Keratinocyte (primary cell): ENCODE measurements at regions not wholly inside any gene's neighbourhood (a gene's known extent, or its start where the extent isn't known, plus 50 kb on each side); places are given as distances from the start of the nearest gene placed in this dataset.

Experiments
- DNase-seq: peaks from one replicate; pipeline ENCODE4 v3.0.0-alpha.2; 2011; ENCODE audit warnings: low read depth, missing footprints, low spot score
- FAIRE-seq: peaks from 2 replicates; lab custom pipeline; 2011; peaks lifted over from hg19 to GRCh38; lab: Jason Lieb, UNC
- H2AFZ ChIP-seq: 2 replicates; pipeline ENCODE4 v1.6.0; 2012; ENCODE audit warnings: low read length, control low read depth, inconsistent platforms; ENCODE audit not compliant: control insufficient read depth
- H3K27ac ChIP-seq: 2 replicates; pipeline ENCODE4 v1.5.1; 2011; ENCODE audit warnings: low read length; ENCODE audit not compliant: control insufficient read depth, insufficient read depth
- H3K27me3 ChIP-seq: 3 replicates; pipeline ENCODE4 v1.6.0; 2011; ENCODE audit warnings: low read length; ENCODE audit not compliant: control insufficient read depth, insufficient read depth; ENCODE audit errors: extremely low read depth
- H3K36me3 ChIP-seq, 2 experiments: 2 replicates in 1 of 2; 3 replicates in 1 of 2; pipeline ENCODE4 v1.5.1; 2011; ENCODE audit warnings: low read length in 2 of 2, mild to moderate bottlenecking in 1 of 2; ENCODE audit not compliant: control insufficient read depth in 2 of 2, insufficient read depth in 2 of 2; ENCODE audit errors: extremely low read depth in 1 of 2
- H3K4me1 ChIP-seq: 3 replicates; pipeline ENCODE4 v1.5.1; 2011; ENCODE audit warnings: low read length; ENCODE audit not compliant: control insufficient read depth, insufficient read depth; ENCODE audit errors: extremely low read depth
- H3K4me2 ChIP-seq: 3 replicates; pipeline ENCODE4 v1.6.0; 2011; ENCODE audit warnings: low read depth, low read length; ENCODE audit not compliant: control insufficient read depth, insufficient read depth; ENCODE audit errors: extremely low read depth
- H3K4me3 ChIP-seq, 3 experiments: fragments of 200-600 bp in 1 of 3; sonication (generic) in 1 of 3; 2 replicates in 2 of 3; 3 replicates in 1 of 3; pipeline ENCODE4 v1.5.1; 2011 to 2016; ENCODE audit warnings: low read length in 3 of 3, mild to moderate bottlenecking in 3 of 3, control low read depth in 2 of 3, inconsistent platforms in 1 of 3, low read depth in 1 of 3, mixed read lengths in 1 of 3, mixed run types in 1 of 3, moderate library complexity in 1 of 3; ENCODE audit not compliant: control insufficient read depth in 2 of 3, insufficient read depth in 2 of 3; ENCODE audit errors: extremely low read depth in 1 of 3
- H3K79me2 ChIP-seq: 2 replicates; pipeline ENCODE4 v1.6.0; 2012; ENCODE audit warnings: low read length; ENCODE audit not compliant: control insufficient read depth, insufficient read depth
- H3K9ac ChIP-seq: 3 replicates; pipeline ENCODE4 v1.6.0; 2011; ENCODE audit warnings: low read length; ENCODE audit not compliant: control insufficient read depth, insufficient read depth; ENCODE audit errors: extremely low read depth
- H3K9me1 ChIP-seq: 3 replicates; pipeline ENCODE4 v1.6.0; 2011; ENCODE audit warnings: low read length; ENCODE audit not compliant: control insufficient read depth, insufficient read depth; ENCODE audit errors: extremely low read depth
- H3K9me3 ChIP-seq: 2 replicates; pipeline ENCODE4 v1.5.1; 2012; ENCODE audit warnings: low read depth, low read length; ENCODE audit not compliant: control insufficient read depth
- H4K20me1 ChIP-seq: 3 replicates; pipeline ENCODE4 v1.6.0; 2011; ENCODE audit warnings: low read length; ENCODE audit not compliant: control insufficient read depth, insufficient read depth; ENCODE audit errors: extremely low read depth
- EZH2 ChIP-seq: IDR thresholded peaks from one replicate; pipeline ENCODE4 v1.6.1; 2012; ENCODE audit warnings: inconsistent platforms, mild to moderate bottlenecking, low read length, moderate library complexity
- dilution Hi-C: fragments of 300-500 bp; cut with MboI; formaldehyde crosslinking; loops from one replicate; pipeline ENCODE4 v1.7.0; 2020; ENCODE audit warnings: low sequenced_read_pairs; ENCODE audit not compliant: extremely low pct_ligation_motif_present
- TF ChIP-seq, protein P1 (sequence below), 3 experiments: IDR thresholded peaks in 1 of 3; conservative IDR thresholded peaks in 1 of 3; optimal IDR thresholded peaks in 1 of 3; 2 replicates in 2 of 3; 3 replicates in 1 of 3; pipeline versions ENCODE3 to v1.5.1; 2011; ENCODE audit warnings: low read length in 3 of 3, mild to moderate bottlenecking in 3 of 3, moderate library complexity in 2 of 3, control low read depth in 1 of 3, inconsistent platforms in 1 of 3; ENCODE audit not compliant: insufficient read depth in 2 of 3; ENCODE audit errors: extremely low read depth in 1 of 3

DNA sequence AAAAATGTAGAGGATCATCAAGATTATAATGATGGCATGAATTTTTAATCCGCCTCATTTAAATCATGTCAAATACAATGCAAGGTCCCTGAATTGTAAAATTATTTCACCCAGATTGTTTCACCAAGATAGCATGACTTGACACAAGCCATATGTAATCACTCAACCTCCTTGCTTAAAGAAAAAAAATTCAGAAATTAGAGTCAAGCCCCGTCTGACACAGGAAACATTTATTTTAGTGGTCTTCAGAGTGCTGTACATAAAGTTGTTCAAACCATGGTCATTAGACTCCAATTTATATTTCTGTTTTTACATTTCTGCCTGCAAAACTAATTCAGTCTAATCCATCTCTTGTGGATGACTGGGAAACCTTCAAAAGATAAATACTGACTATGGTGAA lies 200.2 kb downstream of the CBLN4 start:
- Histone ChIP-seq H3K27ac (no peak overlapping the region), H3K9me1 (no peaks in the 10 kb centered on the region)
- dilution Hi-C loops: no loop called here

DNA sequence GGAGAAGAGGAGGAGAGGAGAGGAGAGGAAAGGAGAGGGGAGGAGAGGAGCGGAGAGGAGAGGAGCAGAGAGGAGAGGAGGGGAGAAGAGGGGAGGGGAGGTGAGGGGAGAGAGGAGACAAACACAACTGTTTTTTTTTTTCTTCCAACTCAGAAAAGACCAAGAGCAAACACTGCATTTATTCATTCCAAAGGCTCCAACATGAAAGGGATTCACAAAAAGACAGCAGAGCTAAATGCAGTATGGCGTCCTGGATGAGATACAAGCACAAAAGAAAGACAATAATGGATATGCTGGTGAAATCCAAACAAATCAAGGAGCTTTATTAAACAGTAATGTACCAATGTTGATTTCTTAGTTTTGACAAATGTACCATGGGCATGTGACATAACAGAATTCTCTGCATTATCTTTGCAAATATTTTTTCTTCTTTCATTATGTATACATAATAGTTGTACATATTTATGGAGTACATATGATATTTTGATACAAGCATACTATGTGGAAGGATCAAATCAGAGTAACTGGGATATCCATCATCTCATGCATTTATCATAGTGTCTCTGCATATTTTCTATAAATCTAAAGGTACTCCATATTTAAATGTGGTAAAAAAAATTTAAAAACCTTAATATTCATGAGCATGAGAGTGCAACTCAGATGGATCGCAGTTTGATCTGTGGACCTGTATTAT lies 204.6 kb downstream of the CBLN4 start:
- no peak for DNase-seq
- Histone ChIP-seq H3K27ac (no peak overlapping the region), H3K4me3 (no peak overlapping the region), H3K27me3 (no peaks in the 10 kb centered on the region), H3K9me3 (no peaks in the 10 kb centered on the region), H3K4me1 (no peaks in the 10 kb centered on the region), H3K9ac (no peak overlapping the region), H2AFZ (no peak overlapping the region), H3K79me2 (no peaks in the 10 kb centered on the region), H3K9me1 (no peaks in the 10 kb centered on the region), H4K20me1 (no peaks in the 10 kb centered on the region), H3K4me2 (no peak overlapping the region), H3K36me3 (no peaks in the 10 kb centered on the region)
- no peak for FAIRE-seq
- TF ChIP-seq EZH2: no peak
- TF ChIP-seq, protein P1, sequence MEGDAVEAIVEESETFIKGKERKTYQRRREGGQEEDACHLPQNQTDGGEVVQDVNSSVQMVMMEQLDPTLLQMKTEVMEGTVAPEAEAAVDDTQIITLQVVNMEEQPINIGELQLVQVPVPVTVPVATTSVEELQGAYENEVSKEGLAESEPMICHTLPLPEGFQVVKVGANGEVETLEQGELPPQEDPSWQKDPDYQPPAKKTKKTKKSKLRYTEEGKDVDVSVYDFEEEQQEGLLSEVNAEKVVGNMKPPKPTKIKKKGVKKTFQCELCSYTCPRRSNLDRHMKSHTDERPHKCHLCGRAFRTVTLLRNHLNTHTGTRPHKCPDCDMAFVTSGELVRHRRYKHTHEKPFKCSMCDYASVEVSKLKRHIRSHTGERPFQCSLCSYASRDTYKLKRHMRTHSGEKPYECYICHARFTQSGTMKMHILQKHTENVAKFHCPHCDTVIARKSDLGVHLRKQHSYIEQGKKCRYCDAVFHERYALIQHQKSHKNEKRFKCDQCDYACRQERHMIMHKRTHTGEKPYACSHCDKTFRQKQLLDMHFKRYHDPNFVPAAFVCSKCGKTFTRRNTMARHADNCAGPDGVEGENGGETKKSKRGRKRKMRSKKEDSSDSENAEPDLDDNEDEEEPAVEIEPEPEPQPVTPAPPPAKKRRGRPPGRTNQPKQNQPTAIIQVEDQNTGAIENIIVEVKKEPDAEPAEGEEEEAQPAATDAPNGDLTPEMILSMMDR (optimal IDR thresholded peaks at IDR 0.05 in 1 of 3, IDR thresholded peaks at IDR 0.05 in 1 of 3, conservative IDR thresholded peaks at IDR 0.05 in 1 of 3; ENCODE audit: extremely low read depth in 1 of 3, insufficient read depth in 2 of 3, low read length in 3 of 3): no peak
- dilution Hi-C loops: no loop called here

More for the DNA sequence above, 200.2 kb downstream of the CBLN4 start:
- no peak for FAIRE-seq
- no peaks in the 10 kb centered on the region for H3K9me3 ChIP-seq
- H4K20me1 ChIP-seq: no peaks in the 10 kb centered on the region
- H3K4me3 ChIP-seq: no peak overlapping the region
- DNase-seq: no peak
- H3K36me3 ChIP-seq: no peaks in the 10 kb centered on the region
- no peaks in the 10 kb centered on the region for H3K79me2 ChIP-seq
- H2AFZ ChIP-seq: no peak overlapping the region
- no peak overlapping the region for H3K9ac ChIP-seq
- H3K4me2 ChIP-seq: no peak overlapping the region
- no peaks in the 10 kb centered on the region for H3K27me3 ChIP-seq
- no peak for TF ChIP-seq EZH2
- TF ChIP-seq, protein P1 (optimal IDR thresholded peaks at IDR 0.05 in 1 of 3, IDR thresholded peaks at IDR 0.05 in 1 of 3, conservative IDR thresholded peaks at IDR 0.05 in 1 of 3; ENCODE audit: extremely low read depth in 1 of 3, insufficient read depth in 2 of 3, low read length in 3 of 3): no peak
- no peaks in the 10 kb centered on the region for H3K4me1 ChIP-seq
